Tibial nerve (tissue), 4 donors: ENCODE measurements at regions not wholly inside any gene's neighbourhood (a gene's known extent, or its start where the extent isn't known, plus 50 kb on each side); places are given as distances from the start of the nearest gene placed in this dataset.

Experiments
- DNase-seq, 2 donors: peaks; one replicate each; pipeline ENCODE4 v3.0.0-alpha.2; 2019; ENCODE audit warnings: low spot score in 2 of 2
- H3K27ac ChIP-seq, 4 donors: fragments of 200-600 bp; sonication (generic) in 3 of 4; one replicate each; pipeline ENCODE4 v1.5.1; 2017 to 2019; ENCODE audit warnings: mild to moderate bottlenecking in 1 of 4
- H3K27me3 ChIP-seq, 2 donors: fragments of 200-600 bp; sonication (generic) in 1 of 2; one replicate each; pipeline versions ENCODE4 v1.5.1 to v1.6.0; 2017 to 2019
- H3K36me3 ChIP-seq, 3 donors: fragments of 200-600 bp; sonication (generic); one replicate each; pipeline ENCODE4 v1.5.1; 2018 to 2019
- H3K4me1 ChIP-seq, 4 donors: fragments of 200-600 bp; sonication (generic) in 3 of 4; one replicate each; pipeline ENCODE4 v1.5.1; 2017 to 2019
- H3K4me3 ChIP-seq, 4 donors: fragments of 200-600 bp; sonication (generic) in 3 of 4; one replicate each; pipeline ENCODE4 v1.5.1; 2017 to 2019; ENCODE audit warnings: mild to moderate bottlenecking in 1 of 4, moderate library complexity in 1 of 4
- H3K9me3 ChIP-seq, 4 donors: fragments of 200-600 bp; sonication (generic) in 3 of 4; one replicate each; pipeline ENCODE4 v1.5.1; 2017 to 2019
- CTCF ChIP-seq, 5 experiments: fragments of 200-600 bp in 3 of 5; fragments of 450-650 bp in 2 of 5; sonication (generic) in 3 of 5; IDR thresholded peaks; one replicate each; pipeline ENCODE4 v1.5.1; 2016 to 2019; ENCODE audit warnings: antibody characterized with exemption in 5 of 5, mild to moderate bottlenecking in 3 of 5, moderate library complexity in 2 of 5
- EP300 ChIP-seq, 2 donors: sonication (generic); formaldehyde crosslinking; IDR thresholded peaks; one replicate each; pipeline ENCODE4 v1.6.1; 2017; ENCODE audit warnings: antibody characterized with exemption in 2 of 2, mild to moderate bottlenecking in 1 of 2
- POLR2A ChIP-seq, 2 donors: fragments of 450-650 bp; IDR thresholded peaks; one replicate each; pipeline ENCODE4 v1.6.1; 2017; ENCODE audit warnings: antibody characterized with exemption in 2 of 2, mild to moderate bottlenecking in 2 of 2, moderate library complexity in 2 of 2
- WGBS, 2 donors: methylation state at CpG; one replicate each; pipeline ENCODE4 v1.1.5; 2018; 5-methylcytosine and 5-hydroxymethylcytosine counted together

GRCh38 chr5:61919920-61920319 lies 386.1 kb upstream of the KIF2A start:
- H3K36me3 ChIP-seq, result no peaks in the 10 kb centered on the region
- no peak for DNase-seq

GRCh38 chr5:61924251-61924650 lies 381.8 kb upstream of the KIF2A start:
- H3K9me3 ChIP-seq, result no peaks in the 10 kb centered on the region
- H3K4me3 ChIP-seq, result no peak overlapping the region
- no peaks in the 10 kb centered on the region for H3K36me3 ChIP-seq
- no peak for DNase-seq
- H3K27me3 ChIP-seq, result no peaks in the 10 kb centered on the region
- 55 to 56% methylated on average over 1 of the region's 1 CpG for WGBS, 2 donors
- no peak for TF ChIP-seq POLR2A (IDR thresholded peaks at IDR 0.05)
- TF ChIP-seq CTCF (IDR thresholded peaks at IDR 0.05), result no peak
- TF ChIP-seq EP300 (IDR thresholded peaks at IDR 0.05), result no peak
- no peaks in the 10 kb centered on the region for H3K4me1 ChIP-seq
- H3K27ac ChIP-seq, result no peak overlapping the region

More at GRCh38 chr5:61919920-61920319, 386.1 kb upstream of the KIF2A start:
- H3K4me3 ChIP-seq, result no peak overlapping the region
- TF ChIP-seq CTCF (IDR thresholded peaks at IDR 0.05) (no peak), EP300 (IDR thresholded peaks at IDR 0.05) (peak in 1 of 2 donors; percentile 56), POLR2A (IDR thresholded peaks at IDR 0.05) (no peak)
- H3K9me3 ChIP-seq, result no peaks in the 10 kb centered on the region
- no peaks in the 10 kb centered on the region for H3K27me3 ChIP-seq
- H3K4me1 ChIP-seq, result no peaks in the 10 kb centered on the region
- 64 to 79% methylated on average over 6 of the region's 6 CpGs for WGBS, 2 donors
- no peak overlapping the region for H3K27ac ChIP-seq

- DNase-seq, result no peak
- TF ChIP-seq CTCF (IDR thresholded peaks at IDR 0.05), result no peak
- no peak for TF ChIP-seq EP300 (IDR thresholded peaks at IDR 0.05)
- no peak for TF ChIP-seq POLR2A (IDR thresholded peaks at IDR 0.05)
- no peaks in the 10 kb centered on the region for H3K36me3 ChIP-seq
Measured at GRCh38 chr5:61926911-61927310, 379.1 kb upstream of the KIF2A start.

GRCh38 chr5:61931236-61931635 lies 374.8 kb upstream of the KIF2A start:
- H3K4me1 ChIP-seq, result peaks cover 0 to 6% (median 0%) of the 10 kb centered on the region in 4 donors
- TF ChIP-seq CTCF (IDR thresholded peaks at IDR 0.05) (no peak), EP300 (IDR thresholded peaks at IDR 0.05) (no peak), POLR2A (IDR thresholded peaks at IDR 0.05) (no peak)

More at GRCh38 chr5:61926911-61927310, 379.1 kb upstream of the KIF2A start:
- Histone ChIP-seq H3K27ac (no peak overlapping the region), H3K4me1 (no peaks in the 10 kb centered on the region), H3K27me3 (no peaks in the 10 kb centered on the region), H3K9me3 (no peaks in the 10 kb centered on the region), H3K4me3 (no peak overlapping the region)

GRCh38 chr5:61933787-61934626 lies 372.0 kb upstream of the KIF2A start:
- DNase-seq, result peak in 1 of 2 donors; percentile 47
- H3K4me1 ChIP-seq, result peaks cover 0 to 6% (median 0%) of the 10 kb centered on the region in 4 donors
- H3K4me3 ChIP-seq, result no peak overlapping the region
- H3K27ac ChIP-seq, result no peak overlapping the region
- WGBS, 2 donors, result 49 to 50% methylated on average over 4 of the region's 4 CpGs
- no peaks in the 10 kb centered on the region for H3K9me3 ChIP-seq
- TF ChIP-seq POLR2A (IDR thresholded peaks at IDR 0.05), result no peak
- peak; percentile 40 to 62 (median 55) for TF ChIP-seq CTCF (IDR thresholded peaks at IDR 0.05)
- TF ChIP-seq EP300 (IDR thresholded peaks at IDR 0.05), result no peak
- no peaks in the 10 kb centered on the region for H3K27me3 ChIP-seq
- no peaks in the 10 kb centered on the region for H3K36me3 ChIP-seq

More at GRCh38 chr5:61931236-61931635, 374.8 kb upstream of the KIF2A start:
- Histone ChIP-seq H3K36me3 (no peaks in the 10 kb centered on the region), H3K27ac (no peak overlapping the region), H3K4me3 (no peak overlapping the region), H3K27me3 (no peaks in the 10 kb centered on the region), H3K9me3 (no peaks in the 10 kb centered on the region)
- DNase-seq, result no peak
